ENCODE measurements at regions not wholly inside any gene's neighbourhood (a gene's known extent, or its start where the extent isn't known, plus 50 kb on each side); places are given as distances from the start of the nearest gene placed in this dataset.

GRCh38 chr4:136121426-136121825 lies 1410.9 kb downstream of the PCDH18 start:
- H3K27ac ChIP-seq (replicated peaks) = no peak overlapping the region
- TF ChIP-seq SPI1 (IDR thresholded peaks at IDR 0.05; ENCODE audit: borderline replicate concordance, low read depth) = no peak
- no peak for TF ChIP-seq CTCF (IDR thresholded peaks at IDR 0.05; ENCODE audit: insufficient read depth, low read length)
- no peak for TF ChIP-seq REST (IDR thresholded peaks at IDR 0.05; ENCODE audit: insufficient replicate concordance, low read depth)
- TF ChIP-seq POLR2AphosphoS5 (IDR thresholded peaks at IDR 0.05; ENCODE audit: low read depth) = no peak
- no peak for TF ChIP-seq GABPA (IDR thresholded peaks at IDR 0.05; ENCODE audit: low read depth)
- no peak overlapping the region for H3K4me3 ChIP-seq (replicated peaks; ENCODE audit: insufficient read depth, low read length)
- no peaks in the 10 kb centered on the region for H3K27me3 ChIP-seq (ENCODE audit: insufficient read depth, poor library complexity, severe bottlenecking)
- no peak for DNase-seq (ENCODE audit: low read depth in 1 of 2, low spot score in 1 of 2)

GRCh38 chr4:136113921-136114320 lies 1418.4 kb downstream of the PCDH18 start:
- Histone ChIP-seq H3K27ac (replicated peaks) (no peak overlapping the region), H3K27me3 (ENCODE audit: insufficient read depth, poor library complexity, severe bottlenecking) (no peaks in the 10 kb centered on the region), H3K4me3 (replicated peaks; ENCODE audit: insufficient read depth, low read length) (no peak overlapping the region)
- DNase-seq (ENCODE audit: low read depth in 1 of 2, low spot score in 1 of 2) = no peak
- TF ChIP-seq CTCF (IDR thresholded peaks at IDR 0.05; ENCODE audit: insufficient read depth, low read length) (no peak), GABPA (IDR thresholded peaks at IDR 0.05; ENCODE audit: low read depth) (no peak), POLR2AphosphoS5 (IDR thresholded peaks at IDR 0.05; ENCODE audit: low read depth) (no peak), REST (IDR thresholded peaks at IDR 0.05; ENCODE audit: insufficient replicate concordance, low read depth) (no peak)

DNA sequence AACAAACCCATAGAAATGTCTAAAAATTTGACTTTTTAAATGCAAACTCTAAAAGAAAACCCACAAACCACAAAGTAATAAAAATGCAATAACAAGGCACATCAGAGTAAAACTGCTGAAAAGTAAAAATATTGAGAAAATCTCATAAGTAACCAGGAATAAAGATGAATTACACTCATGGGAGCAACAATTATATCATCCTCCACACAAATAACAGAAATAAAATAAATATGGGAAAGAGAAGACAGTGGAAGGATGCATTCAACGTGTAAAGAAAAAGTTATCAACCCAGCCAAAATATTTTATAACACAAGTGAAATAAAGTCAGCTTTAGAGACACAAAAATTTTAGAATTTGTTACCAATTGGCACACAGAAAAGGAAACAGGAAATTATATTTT lies 1420.2 kb downstream of the PCDH18 start:
- no peak overlapping the region for H3K4me3 ChIP-seq (replicated peaks; ENCODE audit: insufficient read depth, low read length)
- no peaks in the 10 kb centered on the region for H3K27me3 ChIP-seq (ENCODE audit: insufficient read depth, poor library complexity, severe bottlenecking)
- no peak for DNase-seq (ENCODE audit: low read depth in 1 of 2, low spot score in 1 of 2)
- H3K27ac ChIP-seq (replicated peaks) = no peak overlapping the region
- no peak for TF ChIP-seq REST (IDR thresholded peaks at IDR 0.05; ENCODE audit: insufficient replicate concordance, low read depth)
- TF ChIP-seq CTCF (IDR thresholded peaks at IDR 0.05; ENCODE audit: insufficient read depth, low read length) = no peak
- TF ChIP-seq SPI1 (IDR thresholded peaks at IDR 0.05; ENCODE audit: borderline replicate concordance, low read depth) = no peak

Data from HL-60 (cell line).